OCI-LY1 (cell line): ENCODE measurements at regions not wholly inside any gene's neighbourhood (a gene's known extent, or its start where the extent isn't known, plus 50 kb on each side); places are given as distances from the start of the nearest gene placed in this dataset.

ENCODE experiments used
- H2AFZ ChIP-seq: fragments of 200-600 bp; sonication (generic), shearing (Covaris generic); 2 replicates; pipeline ENCODE4 v1.6.0; 2014; ENCODE audit warnings: antibody characterized with exemption, mild to moderate bottlenecking, low read length
- H3F3A ChIP-seq: fragments of 200-600 bp; sonication (generic), shearing (Covaris generic); 2 replicates; pipeline ENCODE4 v1.6.0; 2014; ENCODE audit warnings: mild to moderate bottlenecking, antibody characterized with exemption, low read length, moderate library complexity; ENCODE audit not compliant: insufficient read depth
- H3K27ac ChIP-seq: fragments of 200-600 bp; sonication (generic); 2 replicates; pipeline ENCODE4 v1.5.1; 2014; ENCODE audit warnings: low read length, mixed run types, mild to moderate bottlenecking, low read depth; ENCODE audit not compliant: poor library complexity, severe bottlenecking
- H3K27me3 ChIP-seq: fragments of 200-600 bp; sonication (generic); 2 replicates; pipeline ENCODE4 v1.6.0; 2014; ENCODE audit warnings: antibody characterized with exemption, mild to moderate bottlenecking, low read length, moderate library complexity; ENCODE audit not compliant: insufficient read depth
- H3K36me3 ChIP-seq: fragments of 200-600 bp; sonication (generic); 2 replicates; pipeline ENCODE4 v1.6.1; 2014; ENCODE audit warnings: mild to moderate bottlenecking, antibody characterized with exemption, low read length, moderate library complexity, mixed read lengths; ENCODE audit not compliant: insufficient read depth
- H3K4me1 ChIP-seq: fragments of 200-600 bp; sonication (generic); 2 replicates; pipeline ENCODE4 v1.5.1; 2014; ENCODE audit warnings: mild to moderate bottlenecking, low read length, moderate library complexity; ENCODE audit not compliant: insufficient read depth, severe bottlenecking
- H3K4me2 ChIP-seq: fragments of 200-600 bp; sonication (generic), shearing (Covaris generic); 2 replicates; pipeline ENCODE4 v1.6.1; 2014; ENCODE audit warnings: low read length
- H3K4me3 ChIP-seq: fragments of 200-600 bp; sonication (generic); 2 replicates; pipeline ENCODE4 v1.5.1; 2014; ENCODE audit warnings: low read length, low read depth, mild to moderate bottlenecking, mixed read lengths; ENCODE audit not compliant: poor library complexity, severe bottlenecking
- H3K79me2 ChIP-seq: fragments of 200-600 bp; shearing (Covaris generic); 2 replicates; pipeline ENCODE4 v1.6.1; 2016; ENCODE audit warnings: mixed run types, low read length, mixed read lengths; ENCODE audit not compliant: insufficient read depth
- H3K9ac ChIP-seq: fragments of 200-600 bp; sonication (generic), shearing (Covaris generic); 2 replicates; pipeline ENCODE4 v1.6.1; 2014; ENCODE audit warnings: mild to moderate bottlenecking, low read length, mixed read lengths
- H3K9me2 ChIP-seq: fragments of 200-600 bp; sonication (generic), shearing (Covaris generic); 2 replicates; pipeline ENCODE4 v1.6.1; 2014; ENCODE audit warnings: low read depth, mild to moderate bottlenecking, low read length, mixed read lengths
- H3K9me3 ChIP-seq: fragments of 200-600 bp; shearing (Covaris generic); 2 replicates; pipeline ENCODE4 v1.6.1; 2014; ENCODE audit warnings: low read length, mixed read lengths
- H4K20me1 ChIP-seq: fragments of 200-600 bp; sonication (generic), shearing (Covaris generic); 2 replicates; pipeline ENCODE4 v1.6.0; 2016; ENCODE audit warnings: mild to moderate bottlenecking, low read length; ENCODE audit not compliant: insufficient read depth
- EZH2 ChIP-seq: fragments of 200-600 bp; sonication (generic), shearing (Covaris generic); IDR thresholded peaks from 2 replicates; pipeline ENCODE4 v1.8.0; 2017; ENCODE audit warnings: borderline replicate concordance, mixed run types, mild to moderate bottlenecking, antibody characterized with exemption, low read length, moderate library complexity, mixed read lengths
- TF ChIP-seq, protein P1 (sequence below): fragments of 200-600 bp; sonication (generic), shearing (Covaris generic); IDR thresholded peaks from 2 replicates; pipeline ENCODE4 v1.5.1; 2017; ENCODE audit warnings: mild to moderate bottlenecking, antibody characterized with exemption, low read length, moderate library complexity, mixed read lengths

DNA sequence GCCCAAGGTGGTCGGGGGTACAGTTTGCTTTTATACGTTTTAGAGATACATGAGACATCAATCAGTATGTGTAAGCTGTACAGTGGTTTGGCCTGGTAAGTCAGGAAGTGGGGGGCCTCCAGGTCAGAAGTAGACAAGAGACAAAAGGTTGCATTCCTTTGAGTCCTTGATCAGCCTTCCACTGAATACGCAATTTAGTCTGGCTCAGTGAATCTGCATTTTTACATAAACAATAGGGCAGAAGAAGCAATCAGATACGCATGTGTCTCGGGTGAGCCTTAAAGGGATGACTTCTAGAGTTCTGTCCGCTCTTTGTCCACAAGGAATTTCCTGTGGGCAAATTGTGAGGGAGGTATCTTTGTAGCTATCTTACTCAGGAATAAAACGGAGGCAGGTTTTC is 87.2 kb downstream of the SOWAHC start:
- no peak overlapping the region for H2AFZ ChIP-seq
- H3K4me1 ChIP-seq, result no peaks in the 10 kb centered on the region
- H3K27me3 ChIP-seq, result no peaks in the 10 kb centered on the region
- H3K36me3 ChIP-seq, result no peaks in the 10 kb centered on the region
- H4K20me1 ChIP-seq, result no peaks in the 10 kb centered on the region
- no peaks in the 10 kb centered on the region for H3K9me3 ChIP-seq
- TF ChIP-seq, protein P1, sequence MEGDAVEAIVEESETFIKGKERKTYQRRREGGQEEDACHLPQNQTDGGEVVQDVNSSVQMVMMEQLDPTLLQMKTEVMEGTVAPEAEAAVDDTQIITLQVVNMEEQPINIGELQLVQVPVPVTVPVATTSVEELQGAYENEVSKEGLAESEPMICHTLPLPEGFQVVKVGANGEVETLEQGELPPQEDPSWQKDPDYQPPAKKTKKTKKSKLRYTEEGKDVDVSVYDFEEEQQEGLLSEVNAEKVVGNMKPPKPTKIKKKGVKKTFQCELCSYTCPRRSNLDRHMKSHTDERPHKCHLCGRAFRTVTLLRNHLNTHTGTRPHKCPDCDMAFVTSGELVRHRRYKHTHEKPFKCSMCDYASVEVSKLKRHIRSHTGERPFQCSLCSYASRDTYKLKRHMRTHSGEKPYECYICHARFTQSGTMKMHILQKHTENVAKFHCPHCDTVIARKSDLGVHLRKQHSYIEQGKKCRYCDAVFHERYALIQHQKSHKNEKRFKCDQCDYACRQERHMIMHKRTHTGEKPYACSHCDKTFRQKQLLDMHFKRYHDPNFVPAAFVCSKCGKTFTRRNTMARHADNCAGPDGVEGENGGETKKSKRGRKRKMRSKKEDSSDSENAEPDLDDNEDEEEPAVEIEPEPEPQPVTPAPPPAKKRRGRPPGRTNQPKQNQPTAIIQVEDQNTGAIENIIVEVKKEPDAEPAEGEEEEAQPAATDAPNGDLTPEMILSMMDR, result no peak
- no peak for TF ChIP-seq EZH2
- H3K9me2 ChIP-seq, result no peaks in the 10 kb centered on the region
- H3K4me3 ChIP-seq, result no peak overlapping the region
- no peaks in the 10 kb centered on the region for H3K79me2 ChIP-seq
- no peak overlapping the region for H3K27ac ChIP-seq
- no peak overlapping the region for H3K9ac ChIP-seq
- no peaks in the 10 kb centered on the region for H3F3A ChIP-seq
- no peak overlapping the region for H3K4me2 ChIP-seq

DNA sequence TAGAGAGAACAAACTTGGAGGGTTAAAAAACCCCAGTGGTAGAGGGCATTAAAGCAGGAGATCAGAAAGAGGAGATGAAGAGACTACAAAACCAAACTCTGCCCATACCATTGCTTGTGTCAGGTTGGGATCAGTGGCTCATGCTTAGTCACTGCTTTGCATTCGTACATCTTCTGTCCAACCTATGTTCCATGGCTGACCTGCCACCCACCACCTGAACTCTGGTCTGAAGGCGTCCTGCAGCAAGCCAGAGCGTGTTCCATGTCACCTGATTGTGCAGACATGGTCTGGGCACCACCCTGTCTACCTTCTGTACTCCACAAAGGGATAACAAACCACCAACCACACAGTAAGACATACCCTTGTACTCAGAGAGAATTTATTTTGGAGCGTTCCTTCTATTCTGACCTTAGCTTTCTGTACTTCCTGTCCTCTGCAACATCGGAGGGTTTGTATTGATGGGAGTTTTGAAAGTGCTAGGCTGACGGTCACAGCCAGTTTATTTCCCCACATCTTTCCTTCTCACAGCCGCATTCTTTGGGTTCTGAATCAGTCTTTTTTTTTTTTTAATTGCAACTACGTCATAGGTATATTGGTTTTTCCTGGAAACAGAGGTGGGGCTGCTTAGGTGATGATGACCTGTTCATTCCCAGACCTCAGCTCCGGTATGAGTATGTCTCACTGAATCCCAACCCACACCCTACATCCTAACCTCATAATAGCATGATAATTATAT is 88.3 kb downstream of the SOWAHC start:
- H4K20me1 ChIP-seq, result no peaks in the 10 kb centered on the region
- H3K4me3 ChIP-seq, result no peak overlapping the region
- no peak overlapping the region for H3K9ac ChIP-seq
- no peaks in the 10 kb centered on the region for H3K79me2 ChIP-seq
- H3K9me2 ChIP-seq, result no peaks in the 10 kb centered on the region
- H3K4me2 ChIP-seq, result no peak overlapping the region
- H3K9me3 ChIP-seq, result no peaks in the 10 kb centered on the region
- H2AFZ ChIP-seq, result no peak overlapping the region
- H3F3A ChIP-seq, result no peaks in the 10 kb centered on the region
- TF ChIP-seq EZH2, result no peak
- TF ChIP-seq, protein P1, result no peak
- no peaks in the 10 kb centered on the region for H3K27me3 ChIP-seq
- no peaks in the 10 kb centered on the region for H3K36me3 ChIP-seq
- no peaks in the 10 kb centered on the region for H3K4me1 ChIP-seq
- H3K27ac ChIP-seq, result no peak overlapping the region

DNA sequence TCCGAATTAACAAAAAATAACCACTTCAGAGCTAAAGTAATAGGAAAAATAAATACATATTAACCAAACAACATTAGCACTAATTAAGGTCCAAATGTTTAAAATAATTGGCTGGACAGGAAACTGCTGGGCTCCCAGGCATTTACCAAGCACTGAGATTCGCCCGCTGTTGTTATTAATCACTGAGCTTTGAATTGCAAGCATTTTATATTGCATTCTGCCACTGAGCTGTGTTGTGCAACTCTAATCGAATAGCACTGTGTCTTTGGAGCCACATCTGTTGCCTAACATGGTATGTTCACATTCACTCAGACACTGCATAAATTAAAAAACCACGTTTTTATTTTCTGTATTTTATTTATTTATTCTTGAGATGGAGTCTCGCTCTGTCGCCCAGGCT is 88.9 kb downstream of the SOWAHC start:
- Histone ChIP-seq H2AFZ (no peak overlapping the region), H4K20me1 (no peaks in the 10 kb centered on the region), H3F3A (no peaks in the 10 kb centered on the region), H3K9ac (no peak overlapping the region), H3K4me2 (no peak overlapping the region), H3K4me3 (no peak overlapping the region), H3K9me3 (no peaks in the 10 kb centered on the region), H3K4me1 (no peaks in the 10 kb centered on the region), H3K27ac (no peak overlapping the region), H3K27me3 (no peaks in the 10 kb centered on the region), H3K9me2 (no peaks in the 10 kb centered on the region), H3K36me3 (no peaks in the 10 kb centered on the region), H3K79me2 (no peaks in the 10 kb centered on the region)
- TF ChIP-seq, protein P1, result no peak
